AG10803 (cell line): ENCODE measurements at regions not wholly inside any gene's neighbourhood (a gene's known extent, or its start where the extent isn't known, plus 50 kb on each side); places are given as distances from the start of the nearest gene placed in this dataset.
A peak's percentile ranks its signal among the peaks of the same experiment; 100 is the strongest.

Experiments used
- DNase-seq: peaks from one replicate; pipeline ENCODE4 v3.0.0; 2010; ENCODE audit warnings: low read depth
- H3K4me3 ChIP-seq: 2 replicates; pipeline ENCODE4 v1.5.1; 2011; ENCODE audit warnings: mild to moderate bottlenecking, low read length, control low read depth
- CTCF ChIP-seq: conservative IDR thresholded peaks from 2 replicates; pipeline ENCODE4 v1.5.1; 2011; ENCODE audit warnings: mild to moderate bottlenecking, low read length, control low read depth, inconsistent platforms

- DNase-seq, result no peak
- no peak overlapping the region for H3K4me3 ChIP-seq
- TF ChIP-seq CTCF, result no peak
Measured at GRCh38 chr4:106507440-106507839, 138.9 kb upstream of the GIMD1 start.

DNA sequence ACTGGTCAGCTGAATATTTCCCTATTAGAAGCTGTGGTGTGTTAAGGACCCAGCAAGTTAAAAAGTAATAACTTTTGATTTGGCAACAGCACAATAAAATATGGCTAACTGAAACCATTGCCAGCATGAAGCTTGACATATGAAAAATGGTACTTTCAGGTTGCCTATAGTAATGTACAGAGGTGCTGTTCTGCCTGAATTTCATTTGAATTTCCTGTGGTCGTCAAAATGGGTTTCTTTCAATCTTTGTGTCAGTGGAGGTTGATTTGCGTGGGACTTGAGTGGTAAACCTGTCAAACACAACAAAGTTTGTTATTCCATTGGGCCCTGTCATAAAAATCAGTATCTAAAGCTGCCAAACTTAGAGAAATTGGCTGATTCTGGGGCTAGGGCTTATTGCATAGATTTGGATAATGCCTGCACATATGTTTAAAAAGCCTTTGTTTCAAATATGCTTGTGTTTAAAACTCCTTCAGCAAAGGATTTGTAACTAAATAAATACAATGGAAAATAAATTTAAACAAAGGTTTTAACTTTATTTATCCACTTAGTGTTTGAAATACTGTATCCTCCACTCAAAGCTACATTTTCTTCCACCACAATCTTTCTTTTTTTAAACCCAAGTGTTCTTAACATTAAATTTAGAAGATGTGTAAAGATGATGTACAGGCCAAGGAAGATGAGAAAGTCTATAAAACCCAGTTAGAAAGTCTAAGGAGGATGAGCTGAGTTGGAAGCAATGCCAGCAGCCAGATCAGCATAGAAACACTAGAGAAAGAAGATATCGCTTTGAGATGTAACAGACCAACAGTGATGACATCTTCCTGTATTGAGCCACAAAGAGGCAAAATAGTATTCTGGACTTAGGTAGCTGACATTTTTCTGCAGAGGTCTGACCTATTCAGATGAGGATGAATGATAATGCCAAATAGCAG, 134.8 kb upstream of the GIMD1 start:
- TF ChIP-seq CTCF, result no peak
- no peak for DNase-seq
- H3K4me3 ChIP-seq, result no peak overlapping the region

DNA sequence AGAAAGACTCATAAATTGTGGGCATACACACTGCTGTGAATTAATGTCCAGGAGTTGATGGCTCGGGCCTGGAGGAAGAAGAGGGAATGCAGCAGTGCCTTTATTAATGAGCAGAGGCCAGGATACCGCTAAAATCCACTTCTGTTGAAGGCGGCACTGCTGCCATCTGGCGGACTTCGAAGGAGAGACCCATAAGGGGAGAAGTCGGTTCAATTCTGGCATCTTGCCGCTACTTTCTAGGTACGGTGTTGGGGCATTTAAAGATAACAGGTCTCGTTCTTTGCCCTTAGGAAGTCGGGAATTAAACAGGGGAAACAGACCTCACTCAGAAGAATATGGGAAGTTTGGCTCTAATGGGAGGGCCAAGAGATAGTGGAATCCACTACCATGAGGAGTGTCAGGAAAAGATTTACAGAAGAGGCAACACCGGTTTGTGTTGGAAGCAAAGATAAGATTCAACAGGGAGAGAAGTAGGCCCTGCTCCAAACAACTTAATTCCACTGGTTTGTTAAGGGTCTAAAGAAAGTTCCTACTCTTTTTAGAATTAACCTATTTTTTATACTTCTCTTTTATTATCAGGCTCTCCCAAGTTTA, 133.6 kb upstream of the GIMD1 start:
- DNase-seq, result peak; percentile 77
- no peak overlapping the region for H3K4me3 ChIP-seq
- TF ChIP-seq CTCF, result peak; percentile 73

- H3K4me3 ChIP-seq, result no peak overlapping the region
- no peak for TF ChIP-seq CTCF
- peak; percentile 61 for DNase-seq
Measured at GRCh38 chr4:106497271-106497670, 128.7 kb upstream of the GIMD1 start.

GRCh38 chr4:106496061-106496460, 127.5 kb upstream of the GIMD1 start:
- no peak for TF ChIP-seq CTCF
- no peak overlapping the region for H3K4me3 ChIP-seq
- DNase-seq, result peak; percentile 61

GRCh38 chr4:106495476-106495875, 126.9 kb upstream of the GIMD1 start:
- no peak for TF ChIP-seq CTCF
- H3K4me3 ChIP-seq, result no peak overlapping the region
- peak; percentile 100 for DNase-seq

GRCh38 chr4:106494066-106494465, 125.5 kb upstream of the GIMD1 start:
- peak; percentile 75 for DNase-seq
- TF ChIP-seq CTCF, result no peak
- H3K4me3 ChIP-seq, result no peak overlapping the region
